HG03135 (cell line): ENCODE measurements at regions not wholly inside any gene's neighbourhood (a gene's known extent, or its start where the extent isn't known, plus 50 kb on each side); places are given as distances from the start of the nearest gene placed in this dataset.
"Not testable (repeated sequence)": the region's sequence is repeated elsewhere in the genome, so short reads cannot be mapped to it uniquely, and the experiment has no call there.

Experiments
- ATAC-seq: cut with Tn5 transposase; IDR thresholded peaks from one replicate; pipeline ENCODE4 v1.9.1; 2021; ENCODE audit warnings: mild to moderate bottlenecking, moderate library complexity; ENCODE audit not compliant: unreplicated experiment

DNA sequence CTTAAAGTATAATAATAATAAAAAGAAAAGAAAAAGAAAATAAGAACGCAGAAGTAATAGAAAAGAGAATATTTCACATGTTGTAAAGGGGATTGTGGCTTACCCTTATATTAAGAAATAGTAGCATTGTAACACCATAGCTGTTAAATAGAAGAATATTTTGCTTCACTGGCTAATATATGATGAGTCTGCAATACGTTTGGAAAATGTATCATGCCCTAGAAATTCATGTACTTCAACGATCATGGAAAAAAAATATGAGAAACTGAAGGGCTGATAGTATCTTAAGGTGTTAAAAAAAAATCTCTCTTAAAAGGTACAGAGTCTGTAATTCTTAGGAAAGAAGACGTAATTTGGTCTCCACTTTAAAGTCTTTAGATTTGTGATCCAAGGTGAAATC, 1390.5 kb upstream of the ADGRL2 start:
- ATAC-seq: no peak

DNA sequence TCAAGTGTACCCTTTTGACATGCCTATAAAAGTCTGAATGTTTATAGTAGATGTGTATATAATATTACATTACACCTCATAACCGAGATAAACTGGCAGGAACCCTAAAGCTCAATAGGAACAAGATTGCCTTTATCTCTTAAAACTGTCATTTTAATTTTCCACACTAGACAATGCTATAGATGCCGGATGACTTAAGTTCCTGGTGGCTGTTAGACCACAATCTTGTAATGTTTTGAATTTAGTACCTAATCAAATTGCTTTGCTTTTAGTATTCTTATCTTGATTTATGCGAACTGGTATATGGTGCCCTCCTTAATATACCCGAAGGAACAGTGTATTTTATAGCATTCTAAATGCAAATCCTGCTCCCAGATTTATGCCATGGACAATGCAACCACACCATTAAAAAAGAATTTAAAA, 1397.0 kb upstream of the ADGRL4 start:
- no peak for ATAC-seq

DNA sequence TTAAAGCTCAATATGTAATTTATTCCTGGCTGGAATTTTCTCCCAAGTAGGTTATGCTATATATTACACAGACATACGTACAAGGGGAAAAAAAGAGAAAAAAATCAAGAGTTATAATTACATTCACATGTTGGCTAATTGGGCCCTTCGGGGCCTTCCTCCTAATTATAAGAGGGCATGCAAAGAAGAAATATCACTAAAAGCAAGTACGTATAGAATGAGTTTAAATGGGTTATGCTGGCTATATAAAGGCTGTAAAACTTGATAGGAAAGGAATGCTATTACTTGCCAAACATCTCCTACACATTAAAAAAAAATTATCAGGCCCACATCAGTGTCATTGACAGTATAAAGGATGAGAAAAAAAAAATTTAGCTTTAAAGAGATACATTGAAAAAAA, 1396.1 kb upstream of the ADGRL4 start:
- no peak for ATAC-seq

DNA sequence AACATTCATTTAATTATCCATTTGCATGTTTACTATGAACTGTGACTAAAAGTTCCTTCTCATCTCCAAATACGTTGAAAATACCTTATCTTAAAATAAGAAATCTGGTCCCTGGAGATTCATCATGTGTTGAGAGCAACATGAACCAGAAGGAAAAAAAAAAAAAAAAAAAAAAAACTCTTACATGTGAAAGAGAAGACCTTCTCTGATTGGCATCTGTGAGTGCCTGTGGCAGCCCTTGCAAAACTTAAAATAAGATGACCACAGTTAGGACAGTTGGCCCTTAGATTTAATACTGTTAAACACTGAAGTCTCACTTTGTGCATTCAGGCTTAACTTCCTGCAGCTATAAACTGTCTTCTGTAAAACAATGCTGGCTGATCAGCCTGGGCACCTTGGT, 1395.2 kb upstream of the ADGRL4 start:
- no peak for ATAC-seq

DNA sequence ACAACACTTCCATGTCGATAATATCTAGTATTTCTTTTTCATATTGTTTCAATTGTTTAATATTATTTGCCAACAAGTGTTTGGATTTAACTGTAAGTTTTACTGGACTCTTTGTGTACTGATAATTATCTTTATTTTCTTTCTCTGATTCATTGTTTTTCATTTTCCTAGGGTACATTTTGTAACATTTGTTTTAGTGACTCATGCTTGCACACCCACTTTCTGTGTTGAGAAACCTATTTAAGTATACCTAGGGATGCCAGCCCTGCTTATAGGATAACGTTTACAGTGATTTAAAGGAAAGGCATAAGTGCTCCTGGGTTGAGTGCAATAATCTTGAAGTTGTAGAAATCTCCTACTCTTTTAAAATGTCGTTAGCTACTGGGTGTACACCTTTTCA, 1386.0 kb upstream of the ADGRL4 start:
- ATAC-seq: no peak

DNA sequence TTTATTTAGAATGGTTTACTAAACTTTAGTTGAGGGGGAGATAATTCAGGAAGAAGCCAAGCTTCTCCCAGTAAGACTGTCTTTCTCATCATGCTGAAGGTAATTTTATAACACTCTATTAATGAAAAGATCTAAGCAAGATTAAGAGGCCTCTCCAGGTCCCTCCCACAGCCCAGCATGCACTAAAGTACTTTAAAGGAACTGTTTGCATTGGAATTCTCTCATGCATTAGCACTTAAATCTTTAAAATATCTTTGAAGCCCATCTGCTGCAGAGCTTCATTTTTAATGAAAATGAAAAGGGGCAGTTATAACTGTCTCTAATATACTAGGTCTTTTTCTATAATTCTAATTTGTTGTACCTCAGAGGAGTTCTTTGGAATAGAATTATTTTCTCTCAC, 1379.1 kb upstream of the ADGRL4 start:
- no peak for ATAC-seq

DNA sequence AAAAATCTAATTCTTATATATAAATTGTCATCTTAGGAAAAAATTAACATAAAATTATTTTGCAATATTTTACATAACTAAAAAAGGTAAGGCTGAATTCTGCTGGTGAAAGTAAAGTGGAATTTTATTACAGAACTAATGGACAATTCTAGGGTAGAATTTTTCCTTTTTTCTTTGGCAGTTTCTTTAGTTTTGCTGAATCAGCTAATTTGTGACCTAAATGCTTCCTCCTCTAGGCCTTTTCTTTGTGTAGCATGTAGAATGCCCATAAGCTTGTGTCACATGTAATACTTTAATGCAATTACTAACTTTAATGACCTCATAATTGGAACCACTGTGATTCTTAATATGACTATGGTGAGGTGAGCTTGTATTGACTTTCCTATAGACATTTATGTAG, 1378.4 kb upstream of the ADGRL4 start:
- ATAC-seq: no peak

DNA sequence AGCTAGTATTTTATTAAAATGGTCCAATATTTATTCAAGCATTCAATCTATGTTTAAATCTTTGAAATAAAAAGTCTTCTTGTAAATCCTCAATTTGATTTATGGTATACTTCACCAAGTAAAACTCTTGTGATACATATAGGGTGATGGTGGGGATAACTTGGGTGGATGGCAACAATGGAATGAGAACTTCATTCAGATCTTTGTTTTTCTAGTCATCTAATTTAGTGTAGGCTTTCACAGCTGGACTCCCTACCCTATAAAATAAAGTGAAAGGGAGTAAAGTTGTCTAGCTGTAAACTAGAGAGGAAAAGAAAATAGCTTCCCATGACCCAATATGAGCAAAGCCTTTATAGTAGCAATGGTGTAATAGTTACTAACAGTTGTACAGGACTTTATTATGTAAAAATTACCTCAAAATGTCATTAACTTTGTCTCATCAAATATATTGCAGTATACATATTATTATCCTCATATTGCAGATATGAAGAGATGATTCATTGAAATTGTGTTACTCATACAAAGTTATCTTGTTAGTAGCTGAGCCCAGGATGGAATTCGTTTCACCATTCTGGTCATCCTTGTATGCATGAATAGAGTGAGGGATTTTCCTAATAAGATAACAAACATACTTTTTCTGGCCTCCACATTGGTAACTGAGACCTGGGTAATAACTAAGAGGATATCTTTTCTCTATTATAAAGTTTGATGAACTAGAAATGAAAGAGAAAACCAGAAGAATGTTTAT, 1377.7 kb upstream of the ADGRL4 start:
- no peak for ATAC-seq

DNA sequence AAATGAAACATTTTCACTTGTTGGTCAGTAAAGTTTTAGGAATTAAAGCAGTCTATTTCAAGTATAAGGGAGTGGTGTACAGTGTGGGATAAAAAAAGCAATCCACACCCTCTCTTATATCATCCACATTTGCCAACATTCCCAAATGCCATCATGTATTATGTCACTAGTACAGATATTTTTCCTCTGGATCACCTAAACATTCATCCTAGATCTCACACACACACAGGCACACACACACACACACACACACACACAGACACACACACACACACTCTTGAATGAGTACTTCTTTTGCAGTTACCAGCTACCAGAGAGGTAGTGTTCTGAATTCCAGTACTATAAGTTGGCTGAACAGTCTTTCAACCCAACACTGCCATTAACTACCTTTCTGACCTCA, 1369.1 kb upstream of the ADGRL4 start:
- ATAC-seq: no peak

DNA sequence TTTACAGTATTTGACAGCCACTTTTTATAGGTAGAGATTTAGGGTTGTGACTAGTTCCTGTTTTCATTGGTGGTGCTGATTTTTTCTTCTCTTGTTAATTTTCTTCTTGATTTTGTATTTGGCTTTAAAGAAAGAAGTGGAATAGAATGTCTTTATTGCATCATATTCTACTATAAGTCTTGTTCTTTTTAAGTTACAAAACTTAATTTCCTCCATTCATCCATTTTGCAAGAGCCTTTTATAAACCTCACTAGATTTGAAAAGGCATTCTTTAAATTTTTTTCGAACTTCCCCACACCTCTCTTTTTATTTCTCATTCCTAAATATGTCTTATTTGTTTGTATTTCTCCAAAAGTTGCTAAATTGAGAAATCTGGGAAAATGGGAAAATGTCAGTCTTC, 1368.6 kb upstream of the ADGRL4 start:
- no peak for ATAC-seq

DNA sequence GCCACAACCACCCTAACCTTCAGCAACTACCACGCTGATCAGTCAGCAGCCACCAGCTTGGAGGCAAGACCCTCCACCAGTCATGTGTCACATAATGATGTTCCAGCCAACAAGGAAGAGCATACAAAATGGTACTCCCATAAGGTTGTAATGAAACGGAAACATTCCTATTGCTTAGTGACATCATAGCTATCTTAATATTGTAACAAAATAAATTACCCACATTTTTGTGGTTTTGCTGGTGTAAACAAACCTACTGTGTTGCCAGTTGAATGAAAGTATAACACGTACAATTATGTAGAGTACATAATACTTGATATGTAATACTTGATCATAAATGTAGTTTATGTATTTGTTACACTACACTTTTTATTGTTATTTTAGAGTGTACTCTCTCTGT, 1363.2 kb upstream of the ADGRL4 start:
- no peak for ATAC-seq

DNA sequence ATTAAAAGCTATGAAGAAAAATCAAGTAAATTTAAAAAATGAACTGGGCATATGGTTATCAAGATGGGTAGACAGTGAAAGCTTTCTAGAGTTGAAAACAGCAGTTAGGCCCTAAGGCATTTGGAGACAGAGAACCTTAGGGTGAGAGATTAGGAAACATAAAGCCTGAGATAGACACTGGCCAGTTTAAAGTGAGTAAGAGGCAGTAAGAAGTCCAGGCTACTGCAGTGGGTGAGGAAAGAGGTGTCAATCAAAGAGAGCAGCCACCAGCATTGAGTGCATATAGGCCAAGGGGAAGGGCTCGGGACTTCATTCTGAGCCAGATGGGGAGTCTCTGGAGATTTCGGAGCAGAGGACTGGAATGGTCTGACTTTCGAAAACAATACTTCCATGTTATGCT, 1360.5 kb upstream of the ADGRL4 start:
- ATAC-seq: no peak

DNA sequence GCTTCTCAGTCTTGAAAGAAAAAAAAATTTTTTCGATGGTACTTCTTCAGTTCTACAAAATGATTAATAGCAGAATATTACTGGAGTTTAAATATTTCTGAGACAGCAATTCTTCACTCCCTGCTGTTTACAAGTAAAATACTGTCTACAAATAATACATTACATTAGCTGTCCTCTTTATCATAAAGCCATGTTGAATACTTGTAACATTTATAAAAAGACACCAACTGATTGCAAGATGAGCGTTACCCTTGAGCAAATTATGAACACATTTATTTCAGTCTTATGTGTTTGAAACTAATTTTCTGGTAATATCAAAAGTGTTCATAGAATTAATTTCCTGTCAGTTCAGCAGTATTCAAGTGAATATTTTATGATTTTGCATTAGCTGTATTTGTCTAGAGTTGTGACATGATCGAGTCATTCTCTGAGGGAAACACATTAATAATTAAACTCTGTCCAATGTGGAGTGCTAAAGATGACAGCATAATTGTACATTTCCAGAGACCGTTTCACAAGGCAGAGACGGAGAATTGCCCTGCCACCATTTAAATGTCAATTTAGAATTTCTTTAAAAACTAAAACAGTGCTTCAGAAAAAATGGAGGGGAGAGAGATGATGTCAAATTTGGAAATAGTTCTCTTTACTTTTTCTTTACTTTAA, 1359.0 kb upstream of the ADGRL4 start:
- ATAC-seq: no peak

DNA sequence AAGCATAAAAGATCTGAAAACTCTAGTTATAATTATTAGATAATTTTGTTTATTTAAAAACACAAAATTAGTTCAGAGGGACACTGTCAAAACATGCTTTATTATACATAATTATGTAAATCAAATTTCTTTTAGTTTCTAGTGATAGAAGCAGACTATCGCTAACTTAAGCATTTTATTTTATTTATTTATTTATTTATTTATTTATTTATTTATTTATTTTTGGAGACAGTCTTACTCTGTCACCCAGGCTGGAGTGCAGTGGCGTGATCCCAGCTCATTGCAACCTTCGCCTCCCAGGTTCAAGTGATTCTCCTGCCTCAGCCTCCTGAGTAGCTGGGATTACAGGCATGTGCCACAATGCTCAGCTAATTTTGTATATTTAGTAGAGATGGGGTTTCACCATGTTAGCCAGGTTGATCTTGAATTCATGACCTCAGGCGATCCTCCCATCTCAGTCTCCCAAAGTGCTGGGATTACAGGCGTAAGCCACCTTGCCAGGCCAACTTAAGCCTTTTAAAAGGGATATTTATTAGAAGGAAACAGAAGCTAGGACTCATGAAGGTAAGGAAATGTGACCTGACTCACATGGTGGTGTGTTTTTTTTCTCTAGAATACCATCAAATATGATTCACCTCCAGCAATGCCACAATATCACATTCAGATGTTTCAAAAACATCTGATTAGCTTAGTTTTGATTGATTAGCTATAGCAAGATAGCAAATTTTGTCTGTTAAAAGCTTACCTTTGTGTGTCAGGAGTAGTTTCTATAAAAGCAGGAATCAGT, 1357.4 kb upstream of the ADGRL4 start:
- ATAC-seq: no peak

DNA sequence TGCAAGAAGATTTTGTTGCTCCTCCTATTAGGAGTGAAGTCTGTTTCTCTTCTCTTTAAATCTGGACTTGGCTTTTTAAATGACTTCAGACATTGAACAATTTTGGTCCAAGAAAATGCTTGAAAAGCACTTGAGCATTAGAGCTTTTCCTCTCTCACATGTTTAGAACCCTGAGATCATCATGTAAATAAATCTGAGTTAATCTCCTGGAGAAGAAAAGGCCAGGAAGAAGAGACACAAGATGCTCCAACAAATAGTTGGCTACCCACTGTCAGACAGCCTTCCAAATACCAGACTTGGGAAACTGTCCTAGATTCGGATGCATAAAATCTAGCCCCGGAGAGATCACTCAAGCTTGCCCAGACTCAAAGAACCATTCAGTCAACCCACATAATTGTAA, 1353.1 kb upstream of the ADGRL4 start:
- ATAC-seq: no peak

DNA sequence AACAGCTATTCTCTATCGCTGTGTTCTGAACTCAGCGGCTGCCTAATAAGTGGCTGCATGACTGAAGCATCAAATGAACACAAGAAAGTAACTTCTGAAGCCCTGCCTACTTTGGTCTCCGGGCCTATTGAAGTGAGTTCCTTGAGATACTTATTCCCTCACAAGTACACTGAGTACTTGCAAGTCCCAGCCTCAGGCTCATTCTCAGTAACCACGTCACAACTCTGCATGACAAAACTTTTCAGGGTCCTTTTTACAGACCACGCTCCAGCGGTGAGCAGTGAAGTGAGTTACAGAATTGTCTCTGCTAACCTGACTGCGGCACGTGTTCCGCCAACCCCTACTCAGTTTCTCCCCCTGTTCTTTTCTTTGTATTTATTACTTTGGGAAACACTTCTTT, 1342.7 kb upstream of the ADGRL4 start:
- ATAC-seq: no peak

DNA sequence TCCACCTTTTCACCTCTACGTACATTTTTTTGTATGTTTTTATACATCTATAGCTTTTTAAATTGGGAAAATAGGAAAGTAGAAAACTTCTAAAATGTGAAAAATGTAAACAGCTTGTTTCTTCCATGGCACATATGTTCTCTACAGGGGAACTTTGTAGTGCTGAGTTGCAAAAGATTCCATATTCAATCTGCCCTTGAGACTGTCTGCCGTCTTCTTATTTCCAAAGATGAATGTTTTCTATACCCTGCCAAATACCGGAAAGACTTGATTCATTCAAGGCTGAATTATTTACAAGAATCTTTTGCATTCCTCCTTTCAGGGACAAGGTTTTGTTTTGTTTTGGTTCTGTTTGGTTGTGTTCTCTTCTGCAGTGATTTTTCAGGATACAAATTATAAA, 1334.5 kb upstream of the ADGRL4 start:
- ATAC-seq: no peak

DNA sequence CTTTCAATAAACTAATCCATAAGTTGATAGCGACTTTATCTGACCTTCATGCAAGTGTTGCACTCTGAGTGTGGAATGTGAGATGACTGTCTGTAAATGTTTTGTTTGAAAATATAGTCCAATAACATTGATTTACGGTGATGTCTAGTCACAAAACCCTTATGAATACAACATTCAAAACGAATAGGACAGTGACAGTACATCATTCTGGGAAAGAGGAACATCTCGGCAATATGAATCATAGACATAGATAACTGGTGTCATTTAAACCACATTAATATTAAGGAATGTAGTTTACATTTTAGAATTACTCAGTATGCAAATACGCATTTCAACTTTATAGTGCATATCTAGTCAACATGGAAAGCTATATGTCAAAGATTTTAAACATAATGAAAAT, 1311.6 kb upstream of the ADGRL4 start:
- no peak for ATAC-seq

DNA sequence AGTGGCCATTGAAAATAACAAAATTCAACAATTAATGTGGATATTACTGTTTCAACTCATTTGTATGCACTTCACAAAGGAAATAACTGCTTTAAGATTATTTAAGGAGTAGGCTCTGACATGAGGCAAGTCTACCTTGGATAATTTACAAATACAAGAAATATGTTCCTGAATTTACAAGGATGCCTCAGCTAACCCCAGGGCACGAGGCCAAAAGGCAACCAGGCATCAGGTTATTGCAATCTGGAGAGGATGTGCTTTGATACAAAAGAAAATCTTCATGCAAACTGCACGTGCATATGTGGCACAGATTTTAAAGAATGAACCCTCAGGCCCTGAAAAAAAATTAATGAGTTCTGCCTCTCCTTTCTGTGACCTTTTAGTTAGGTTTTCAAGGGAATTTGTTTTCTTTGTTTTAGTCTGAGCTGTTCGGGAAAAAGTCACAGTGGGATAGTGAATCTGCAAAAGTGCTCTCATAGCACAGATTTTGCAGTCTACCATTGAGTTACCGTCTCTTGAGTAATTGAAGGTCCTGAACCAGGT, 1304.2 kb upstream of the ADGRL4 start:
- no peak for ATAC-seq

DNA sequence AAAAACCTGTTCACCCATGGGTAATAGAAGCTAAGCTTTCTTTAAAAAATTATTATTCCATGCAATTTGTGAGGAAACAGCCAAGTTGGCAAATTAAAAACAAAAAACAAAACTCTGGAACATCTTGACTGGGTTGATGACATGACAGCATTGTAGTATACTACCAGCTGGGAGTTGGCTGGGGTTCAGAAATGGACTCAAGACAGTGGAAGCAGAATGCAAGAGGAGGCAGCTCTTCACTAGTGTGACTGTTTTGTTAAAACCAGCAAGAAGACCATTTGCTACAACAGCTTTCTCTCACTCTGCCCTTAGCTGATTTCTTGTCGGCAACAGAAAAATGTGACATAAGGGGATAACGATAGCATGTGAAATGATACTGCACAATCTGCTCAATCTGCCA, 1298.9 kb upstream of the ADGRL4 start:
- no peak for ATAC-seq

DNA sequence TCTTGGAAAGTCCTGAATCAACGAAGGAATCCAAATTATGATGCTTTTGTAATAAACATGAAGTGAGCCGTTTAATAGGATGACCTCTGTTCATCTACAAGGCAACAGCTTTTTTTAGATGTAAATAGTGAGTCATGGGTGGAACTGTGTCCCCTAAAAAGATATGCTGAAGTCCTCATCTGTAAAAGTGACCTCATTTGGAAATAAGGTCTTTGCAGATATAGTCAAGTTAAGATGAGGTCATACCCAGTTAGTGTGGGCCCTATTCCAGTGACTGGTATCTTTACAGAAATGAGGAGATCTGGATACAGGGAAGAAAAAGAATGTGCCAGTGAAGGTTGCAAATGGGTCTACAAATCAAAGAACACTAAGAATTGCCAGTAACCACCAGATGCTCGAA, 1287.3 kb upstream of the ADGRL4 start:
- ATAC-seq: no peak

DNA sequence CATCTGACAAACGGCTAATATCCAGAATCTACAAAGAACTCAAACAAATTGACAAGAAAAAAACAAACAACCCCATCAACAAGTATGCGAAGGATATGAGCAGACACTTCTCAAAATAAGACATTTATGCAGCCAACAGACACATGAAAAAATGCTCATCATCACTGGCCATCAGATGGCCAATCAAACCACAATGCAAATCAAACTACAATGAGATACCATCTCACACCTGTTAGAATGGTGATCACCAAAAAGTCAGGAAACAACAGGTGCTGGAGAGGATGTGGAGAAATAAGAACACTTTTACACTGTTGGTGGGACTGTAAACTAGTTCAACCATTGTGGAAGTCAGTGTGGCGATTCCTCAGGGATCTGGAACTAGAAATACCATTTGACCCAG, 1282.2 kb upstream of the ADGRL4 start:
- not testable (repeated sequence) for ATAC-seq
